ENCODE measurements at regions not wholly inside any gene's neighbourhood (a gene's known extent, or its start where the extent isn't known, plus 50 kb on each side); places are given as distances from the start of the nearest gene placed in this dataset.
"Not testable (repeated sequence)": the region's sequence is repeated elsewhere in the genome, so short reads cannot be mapped to it uniquely, and the experiment has no call there.

GRCh38 chr1:120508351-120508750, 93.5 kb downstream of the NBPF8 start:
- not testable (repeated sequence) for TF ChIP-seq CTCF (IDR thresholded peaks at IDR 0.05; ENCODE audit: low read depth, low read length); EZH2phosphoT487 (IDR thresholded peaks at IDR 0.05; ENCODE audit: low read depth)

Measured in OCI-LY3 (cell line).